GM21825 (cell line): ENCODE measurements at regions not wholly inside any gene's neighbourhood (a gene's known extent, or its start where the extent isn't known, plus 50 kb on each side); places are given as distances from the start of the nearest gene placed in this dataset.
"Not testable (repeated sequence)": the region's sequence is repeated elsewhere in the genome, so short reads cannot be mapped to it uniquely, and the experiment has no call there.

Experiments
- ATAC-seq: cut with Tn5 transposase; IDR thresholded peaks from one replicate; pipeline ENCODE4 v1.9.1; 2021; ENCODE audit warnings: mild to moderate bottlenecking, moderate library complexity; ENCODE audit not compliant: unreplicated experiment

GRCh38 chr13:22846551-22846950, 334.2 kb upstream of the SGCG start:
- ATAC-seq = no peak

GRCh38 chr13:22848539-22849052, 332.2 kb upstream of the SGCG start:
- no peak for ATAC-seq

- no peak for ATAC-seq
Observed at GRCh38 chr13:22855926-22856325, 324.9 kb upstream of the SGCG start.

GRCh38 chr13:22858980-22859379, 321.8 kb upstream of the SGCG start:
- not testable (repeated sequence) for ATAC-seq

- ATAC-seq = not testable (repeated sequence)
Observed at GRCh38 chr13:22859411-22859810, 321.4 kb upstream of the SGCG start.

GRCh38 chr13:22861958-22862466, 318.8 kb upstream of the SGCG start:
- no peak for ATAC-seq

GRCh38 chr13:22862478-22862877, 318.3 kb upstream of the SGCG start:
- no peak for ATAC-seq

- ATAC-seq = no peak
Observed at GRCh38 chr13:22866221-22866620, 314.6 kb upstream of the SGCG start.

- ATAC-seq = no peak
Observed at GRCh38 chr13:22871231-22871630, 309.5 kb upstream of the SGCG start.

- no peak for ATAC-seq
Observed at GRCh38 chr13:22874839-22875238, 305.9 kb upstream of the SGCG start.

GRCh38 chr13:22877421-22877820, 303.4 kb upstream of the SGCG start:
- no peak for ATAC-seq

- ATAC-seq = no peak
Observed at GRCh38 chr13:22880741-22881720, 299.7 kb upstream of the SGCG start.

GRCh38 chr13:22881721-22882608, 298.8 kb upstream of the SGCG start:
- not testable (repeated sequence) for ATAC-seq

GRCh38 chr13:22883262-22883840, 297.4 kb upstream of the SGCG start:
- peak; percentile 49 for ATAC-seq

GRCh38 chr13:22883956-22884355, 296.8 kb upstream of the SGCG start:
- no peak for ATAC-seq

GRCh38 chr13:22886061-22886460, 294.7 kb upstream of the SGCG start:
- ATAC-seq = not testable (repeated sequence)

GRCh38 chr13:22889376-22889775, 291.4 kb upstream of the SGCG start:
- ATAC-seq = not testable (repeated sequence)

- no peak for ATAC-seq
Observed at GRCh38 chr13:22893204-22893603, 287.6 kb upstream of the SGCG start.

- no peak for ATAC-seq
Observed at GRCh38 chr13:22893777-22894176, 287.0 kb upstream of the SGCG start.

- ATAC-seq = no peak
Observed at GRCh38 chr13:22897571-22898314, 283.0 kb upstream of the SGCG start.
